ENCODE measurements at regions not wholly inside any gene's neighbourhood (a gene's known extent, or its start where the extent isn't known, plus 50 kb on each side); places are given as distances from the start of the nearest gene placed in this dataset.
A peak's percentile ranks its signal among the peaks of the same experiment; 100 is the strongest.

GRCh38 chr6:14799928-14800327 lies 445.9 kb upstream of the JARID2 start:
- DNase-seq, result peak in 43 of 56 donors; percentile 6 to 79 (median 37)

- DNase-seq, result no peak
These were observed 443.2 kb upstream of the JARID2 start for GRCh38 chr6:14802514-14803160.

- peak in 4 of 56 donors; percentile 3 to 70 (median 12) for DNase-seq
These were observed 441.7 kb upstream of the JARID2 start for GRCh38 chr6:14804001-14804784.

- DNase-seq, result peak in 55 of 56 donors; percentile 6 to 93 (median 75)
These were observed 441.1 kb upstream of the JARID2 start for GRCh38 chr6:14804785-14805210.

- DNase-seq, result no peak
These were observed 439.8 kb upstream of the JARID2 start for GRCh38 chr6:14806101-14806500.

- no peak for DNase-seq
These were observed 438.7 kb upstream of the JARID2 start for GRCh38 chr6:14807130-14807529.

- DNase-seq, result no peak
These were observed 437.9 kb upstream of the JARID2 start for GRCh38 chr6:14807971-14808370.

- no peak for DNase-seq
These were observed 435.8 kb upstream of the JARID2 start for GRCh38 chr6:14810021-14810420.

GRCh38 chr6:14811775-14812428 lies 434.0 kb upstream of the JARID2 start:
- no peak for DNase-seq

- DNase-seq, result no peak
These were observed 431.9 kb upstream of the JARID2 start for GRCh38 chr6:14814016-14814415.

- DNase-seq, result peak in 6 of 56 donors; percentile 4 to 30 (median 14)
These were observed 429.6 kb upstream of the JARID2 start for GRCh38 chr6:14816116-14816859.

- DNase-seq, result no peak
These were observed 428.8 kb upstream of the JARID2 start for GRCh38 chr6:14817074-14817473.

GRCh38 chr6:14818422-14818884 lies 427.4 kb upstream of the JARID2 start:
- peak in 1 of 56 donors; percentile 12 for DNase-seq

GRCh38 chr6:14819001-14819400 lies 426.9 kb upstream of the JARID2 start:
- DNase-seq, result no peak

- no peak for DNase-seq
These were observed 425.9 kb upstream of the JARID2 start for GRCh38 chr6:14819840-14820420.

- DNase-seq, result no peak
These were observed 423.8 kb upstream of the JARID2 start for GRCh38 chr6:14822012-14822553.

GRCh38 chr6:14822679-14823078 lies 423.2 kb upstream of the JARID2 start:
- DNase-seq, result no peak

GRCh38 chr6:14824060-14824459 lies 421.8 kb upstream of the JARID2 start:
- peak in 2 of 56 donors; percentile 2 to 7 for DNase-seq

GRCh38 chr6:14824484-14825275 lies 421.2 kb upstream of the JARID2 start:
- peak in 5 of 56 donors; percentile 5 to 35 (median 10) for DNase-seq

- no peak for DNase-seq
These were observed 419.4 kb upstream of the JARID2 start for GRCh38 chr6:14826456-14826855.

All from nucleus accumbens (tissue), 56 donors.